HG03060 (cell line): ENCODE measurements at regions not wholly inside any gene's neighbourhood (a gene's known extent, or its start where the extent isn't known, plus 50 kb on each side); places are given as distances from the start of the nearest gene placed in this dataset.

Experiments
- ATAC-seq: cut with Tn5 transposase; IDR thresholded peaks from one replicate; pipeline ENCODE4 v1.9.1; 2021; ENCODE audit warnings: low read depth, moderate number of reproducible peaks; ENCODE audit not compliant: unreplicated experiment

- ATAC-seq, result no peak
These were observed 193.4 kb upstream of the TUT7 start for GRCh38 chr9:86547571-86547970.

GRCh38 chr9:86546712-86547111, 192.5 kb upstream of the TUT7 start:
- ATAC-seq, result no peak

- no peak for ATAC-seq
These were observed 190.9 kb upstream of the TUT7 start for GRCh38 chr9:86545090-86545489.

- ATAC-seq, result no peak
These were observed 186.9 kb upstream of the TUT7 start for GRCh38 chr9:86541014-86541570.

- no peak for ATAC-seq
These were observed 181.3 kb upstream of the TUT7 start for GRCh38 chr9:86535406-86535915.

GRCh38 chr9:86534572-86535258, 180.5 kb upstream of the TUT7 start:
- ATAC-seq, result no peak

GRCh38 chr9:86531971-86532640, 177.9 kb upstream of the TUT7 start:
- ATAC-seq, result no peak

- no peak for ATAC-seq
These were observed 177.2 kb upstream of the TUT7 start for GRCh38 chr9:86531273-86531970.

GRCh38 chr9:86529496-86530275, 175.5 kb upstream of the TUT7 start:
- ATAC-seq, result no peak

- no peak for ATAC-seq
These were observed 171.8 kb upstream of the TUT7 start for GRCh38 chr9:86526021-86526420.

GRCh38 chr9:86525182-86525581, 171.0 kb upstream of the TUT7 start:
- ATAC-seq, result no peak

- ATAC-seq, result no peak
These were observed 167.8 kb upstream of the TUT7 start for GRCh38 chr9:86521977-86522376.

- ATAC-seq, result no peak
These were observed 167.1 kb upstream of the TUT7 start for GRCh38 chr9:86521322-86521721.

- ATAC-seq, result no peak
These were observed 164.9 kb upstream of the TUT7 start for GRCh38 chr9:86519066-86519615.

GRCh38 chr9:86517475-86517874, 163.3 kb upstream of the TUT7 start:
- no peak for ATAC-seq

GRCh38 chr9:86516564-86516963, 162.4 kb upstream of the TUT7 start:
- no peak for ATAC-seq

GRCh38 chr9:86515221-86515620, 161.0 kb upstream of the TUT7 start:
- ATAC-seq, result no peak

- no peak for ATAC-seq
These were observed 159.2 kb upstream of the TUT7 start for GRCh38 chr9:86513429-86513828.

GRCh38 chr9:86512929-86513328, 158.7 kb upstream of the TUT7 start:
- no peak for ATAC-seq
